Embryonic facial prominence (tissue), 1 donor: ENCODE measurements at regions not wholly inside any gene's neighbourhood (a gene's known extent, or its start where the extent isn't known, plus 50 kb on each side); places are given as distances from the start of the nearest gene placed in this dataset.
"Not testable (repeated sequence)": the region's sequence is repeated elsewhere in the genome, so short reads cannot be mapped to it uniquely, and the experiment has no call there.

Source experiments
- DNase-seq: peaks from one replicate; pipeline ENCODE4 v3.0.0-alpha.2; 2016; ENCODE audit errors: extremely low spot score

DNA sequence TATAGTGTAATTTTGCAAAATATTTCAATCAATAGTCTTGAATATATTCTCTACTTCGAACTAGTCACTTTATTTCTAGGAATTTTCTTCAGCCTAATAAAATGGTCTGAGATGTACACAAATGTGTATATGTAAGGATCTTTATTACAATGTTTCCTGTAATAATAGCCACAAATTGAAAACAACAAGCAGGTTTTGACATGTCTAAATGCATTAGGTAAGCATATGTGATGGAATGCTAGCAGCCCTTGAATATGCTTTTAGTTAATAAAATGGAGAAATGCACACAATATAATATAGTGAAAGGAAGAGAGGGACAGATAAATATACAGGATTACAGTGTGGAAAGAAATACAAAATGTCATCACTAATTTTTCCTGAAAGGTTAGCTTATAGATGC is 196.5 kb upstream of the IRX5 start:
- DNase-seq = no peak

DNA sequence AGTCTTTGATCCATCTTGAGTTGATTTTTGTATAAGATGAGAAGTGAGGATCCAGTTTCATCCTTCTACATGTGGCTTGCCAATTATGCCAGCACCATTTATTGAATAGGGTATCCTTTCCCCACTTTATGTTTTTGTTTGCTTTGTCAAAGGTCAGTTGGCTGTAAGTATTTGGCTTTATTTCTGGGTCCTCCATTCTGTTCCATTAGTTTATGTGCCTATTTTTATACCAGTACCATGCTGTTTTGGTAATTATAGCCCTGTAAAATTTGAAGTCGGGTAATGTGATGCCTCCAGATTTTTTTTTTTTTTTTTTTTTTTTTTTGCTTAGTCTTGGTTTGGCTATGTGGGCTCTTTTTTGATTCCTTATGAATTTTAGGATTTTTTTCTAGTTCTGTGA is 203.0 kb upstream of the IRX5 start:
- not testable (repeated sequence) for DNase-seq

DNA sequence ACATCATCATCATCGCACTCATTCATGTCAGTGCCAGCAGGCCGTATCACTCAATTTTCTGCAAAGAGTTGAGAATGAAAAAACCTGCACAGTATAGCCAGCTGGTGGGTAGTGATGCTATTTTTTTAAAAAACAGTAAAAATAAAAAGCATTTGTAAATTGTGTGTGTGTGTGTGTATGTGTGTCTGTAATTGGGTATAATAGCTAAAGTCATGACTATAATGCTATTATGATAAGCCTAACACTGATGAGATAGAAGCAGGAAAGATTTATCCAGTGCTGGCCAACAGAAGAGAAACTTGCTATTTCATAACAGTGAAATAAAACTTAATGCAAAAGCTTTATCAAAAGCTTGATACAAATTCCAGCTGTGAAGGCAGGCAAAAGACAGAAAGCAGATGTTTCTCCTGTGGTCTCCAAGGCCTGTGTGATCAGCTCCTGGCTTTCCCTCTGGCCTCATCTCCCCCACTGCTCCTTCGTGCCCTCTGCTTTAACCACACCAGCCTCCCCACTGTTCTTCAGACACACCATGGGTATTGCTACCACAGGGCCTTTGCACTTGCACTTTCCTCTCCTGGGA is 206.2 kb upstream of the IRX5 start:
- DNase-seq = no peak

DNA sequence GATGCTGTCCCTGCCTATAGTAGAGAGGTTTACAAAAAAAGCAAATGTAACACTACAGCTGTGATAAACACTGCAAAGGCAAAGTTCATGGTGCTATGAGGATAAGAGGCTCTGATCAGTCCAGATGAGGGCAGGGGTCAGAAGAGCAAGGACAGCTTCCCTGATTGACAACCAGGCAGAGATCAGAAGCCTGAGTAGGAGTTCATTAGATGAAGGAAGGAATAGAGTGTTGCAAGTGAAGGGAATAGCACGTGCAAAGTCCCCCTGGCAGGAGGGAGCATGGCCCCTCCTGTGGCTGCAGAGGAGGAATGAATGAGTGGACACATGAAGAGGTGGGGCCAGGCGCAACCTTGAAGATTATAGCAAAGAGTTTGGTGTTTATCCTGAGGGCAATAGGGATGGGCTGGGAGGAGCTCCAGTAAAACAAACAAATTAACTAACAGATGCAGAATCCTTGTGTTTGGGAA is 208.4 kb upstream of the IRX5 start:
- no peak for DNase-seq

DNA sequence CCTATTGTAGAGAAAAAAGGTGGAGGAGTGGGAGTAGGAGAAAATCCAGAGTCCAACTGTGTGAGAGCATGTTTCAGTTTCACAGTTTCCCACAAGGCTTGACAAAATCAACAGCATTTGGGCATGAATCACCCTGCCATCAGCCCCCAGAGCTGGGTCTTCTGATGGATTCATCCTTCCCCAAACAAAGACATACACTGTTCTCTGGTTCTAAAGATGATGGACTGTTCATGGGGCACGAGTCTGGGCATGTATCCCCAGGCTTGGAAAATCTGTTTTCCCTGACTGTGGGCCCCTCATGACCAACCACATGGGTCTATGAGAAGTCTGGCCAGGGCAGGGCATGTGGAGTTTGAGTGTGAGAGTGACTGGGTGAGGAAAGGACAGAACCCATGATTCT is 210.4 kb upstream of the IRX5 start:
- no peak for DNase-seq

DNA sequence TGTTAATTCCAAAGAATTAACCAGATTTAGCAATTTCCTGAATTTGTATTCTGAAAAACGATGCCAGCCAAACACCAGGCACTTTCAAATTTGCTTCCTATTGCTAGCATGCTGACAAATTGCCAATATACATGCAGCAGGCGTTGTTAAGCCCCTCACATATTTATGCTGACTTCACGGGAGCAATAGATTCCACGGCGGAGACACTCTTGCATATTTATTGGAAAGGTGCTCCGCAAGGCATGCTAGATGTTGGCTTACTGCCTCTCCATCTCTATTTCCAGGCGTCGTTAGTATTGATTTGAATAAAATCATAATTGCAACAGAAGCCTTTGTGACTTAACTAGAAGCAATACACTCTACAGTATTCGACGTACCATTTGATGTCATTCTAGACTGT is 211.0 kb upstream of the IRX5 start:
- DNase-seq = no peak

DNA sequence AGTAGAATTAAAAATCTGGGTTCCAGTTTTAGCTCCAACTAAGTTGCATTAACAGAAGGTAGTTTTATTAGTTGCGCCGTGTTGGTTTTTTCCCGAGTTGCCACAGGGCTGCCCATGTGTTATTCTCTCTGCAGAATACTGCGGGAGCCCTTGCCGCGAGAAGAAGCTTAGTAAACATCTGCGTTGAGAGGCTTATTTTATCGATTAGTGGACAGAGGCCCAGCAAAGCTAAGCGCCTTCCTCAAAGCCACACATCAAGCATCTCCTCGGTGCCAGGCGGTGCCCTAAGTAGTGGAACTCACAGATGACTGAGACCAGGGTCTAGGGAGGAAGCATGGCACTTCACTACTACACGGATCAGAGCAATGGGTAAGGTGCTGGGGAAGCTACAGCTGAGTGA is 212.3 kb upstream of the IRX5 start:
- DNase-seq = no peak

DNA sequence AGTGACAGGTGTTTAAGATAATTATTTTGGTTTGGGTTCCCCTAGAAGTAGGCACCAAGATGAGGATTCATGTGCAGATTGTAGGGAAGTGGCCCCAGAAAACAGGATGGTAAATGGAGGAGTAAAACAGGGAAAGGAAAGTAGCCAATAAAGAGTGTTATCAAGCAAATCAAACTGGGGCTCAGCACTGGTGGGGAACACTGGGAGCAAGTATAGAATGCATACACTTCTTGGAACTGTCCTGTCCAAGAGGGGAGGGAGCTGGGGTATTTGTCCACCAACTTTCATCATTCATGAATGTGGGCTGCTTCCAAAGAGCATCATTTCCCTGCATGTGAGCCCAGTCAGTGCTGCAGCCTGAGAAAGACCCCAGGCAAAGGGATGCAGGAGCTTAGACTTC is 215.7 kb upstream of the IRX5 start:
- DNase-seq = no peak

DNA sequence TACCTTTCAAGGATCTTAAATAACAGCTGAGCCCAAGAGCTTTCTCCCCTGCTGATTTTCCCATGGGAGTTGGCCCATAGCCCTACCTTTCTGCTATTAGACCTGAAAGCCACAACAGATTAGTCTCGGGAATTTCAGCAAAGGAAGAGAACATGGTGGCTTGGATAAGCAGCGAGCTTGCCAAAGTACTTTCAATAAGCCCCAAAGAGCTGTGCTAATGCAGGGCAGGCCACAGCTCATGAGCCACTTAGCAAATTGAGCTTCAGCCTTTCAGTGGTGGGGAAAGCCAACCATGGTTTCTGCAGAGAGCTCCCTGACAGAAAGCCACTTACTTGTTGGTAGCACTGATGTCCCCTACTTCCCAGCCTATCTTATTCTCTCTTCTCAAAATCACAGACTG is 217.8 kb upstream of the IRX5 start:
- no peak for DNase-seq

DNA sequence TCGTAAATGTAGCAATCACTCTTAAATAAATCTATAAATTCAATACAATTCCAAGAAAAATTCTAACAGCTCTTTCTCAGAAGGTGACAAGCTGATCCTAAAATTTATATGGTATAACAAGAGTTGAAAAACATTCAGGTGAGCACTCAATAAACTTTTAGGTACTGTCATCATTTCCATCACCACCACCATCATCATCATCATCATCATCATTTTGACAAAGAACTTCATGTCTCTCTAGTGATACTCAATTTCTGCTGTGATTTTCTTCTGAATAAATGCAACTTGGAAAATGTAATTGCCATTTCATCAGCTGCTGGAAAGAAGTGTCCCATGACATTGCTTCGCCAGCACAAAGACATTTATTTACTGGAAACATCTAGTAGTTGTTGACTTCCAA is 222.9 kb upstream of the IRX5 start:
- no peak for DNase-seq

DNA sequence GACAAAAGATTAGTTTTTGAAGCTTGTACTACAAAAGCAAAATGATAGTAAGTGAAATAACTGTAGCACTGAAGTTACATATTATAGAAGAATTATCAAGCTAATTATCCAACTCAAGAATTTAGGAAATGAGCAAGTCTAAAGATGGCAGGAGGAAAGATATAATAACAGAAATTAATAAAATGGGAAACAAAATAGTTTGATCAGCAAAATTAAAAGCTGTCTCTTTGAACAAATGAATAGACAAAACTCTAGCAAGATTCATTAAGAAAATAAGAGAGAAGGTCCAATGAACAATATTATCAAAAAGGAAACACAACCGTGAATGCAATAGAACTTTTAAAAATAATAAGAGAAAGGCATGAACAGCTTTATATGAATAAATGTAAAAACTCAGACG is 224.3 kb upstream of the IRX5 start:
- no peak for DNase-seq

DNA sequence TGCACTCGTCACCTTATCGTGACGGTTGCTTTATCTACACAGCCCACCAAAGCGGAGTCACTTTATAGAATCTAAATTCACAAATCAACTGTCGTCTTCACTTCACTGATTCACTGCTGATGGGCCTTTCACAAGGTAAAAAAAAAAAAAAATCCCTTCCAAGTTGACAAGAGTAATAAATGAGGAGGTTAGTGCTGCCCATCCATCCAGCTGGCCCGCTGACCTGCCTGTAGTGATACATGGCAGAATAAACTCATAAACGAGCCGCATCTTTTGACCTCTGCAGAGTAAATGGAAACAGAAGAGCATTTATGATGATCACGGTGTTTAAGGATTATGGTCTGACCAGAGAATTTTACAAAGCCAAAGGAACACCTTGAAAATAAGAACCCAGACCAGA is 227.3 kb upstream of the IRX5 start:
- DNase-seq = no peak

DNA sequence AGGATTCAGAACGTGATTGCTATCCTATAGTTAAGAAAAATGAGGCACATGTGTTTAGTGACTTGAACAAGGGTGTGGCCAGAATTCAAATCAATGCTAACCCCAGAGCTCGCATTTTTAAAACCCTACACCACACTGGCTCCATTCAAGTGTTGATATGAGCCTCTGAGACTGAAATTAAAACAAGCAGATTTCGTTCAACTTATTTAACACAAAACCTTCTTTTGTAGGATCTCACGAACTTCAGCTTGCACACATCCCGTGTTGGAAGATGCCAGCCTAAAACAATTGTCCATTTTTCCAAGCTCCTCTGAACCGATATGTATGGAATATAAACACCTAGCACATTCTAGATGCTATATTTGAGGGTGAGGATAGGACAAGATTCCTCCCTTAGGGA is 231.0 kb upstream of the IRX5 start:
- DNase-seq = no peak

DNA sequence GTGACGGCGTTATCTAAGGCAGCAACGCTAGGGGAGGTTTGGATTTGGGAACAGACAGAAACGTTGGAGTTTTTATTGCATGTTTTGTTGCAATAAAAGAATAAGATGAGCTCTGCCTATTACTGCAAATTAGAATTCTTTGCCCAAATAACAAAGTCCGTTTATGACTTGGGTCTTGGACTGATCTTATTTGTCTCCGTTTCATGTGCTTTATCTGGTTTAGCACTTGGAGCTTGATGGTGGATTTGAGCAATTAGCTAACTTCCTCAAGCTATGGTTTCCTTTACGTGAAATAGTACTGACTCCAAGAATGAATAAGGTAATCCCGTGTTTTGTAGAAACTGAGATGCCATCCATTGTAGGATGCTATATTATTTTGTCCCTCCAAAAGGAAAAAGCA is 233.0 kb upstream of the IRX5 start:
- no peak for DNase-seq

DNA sequence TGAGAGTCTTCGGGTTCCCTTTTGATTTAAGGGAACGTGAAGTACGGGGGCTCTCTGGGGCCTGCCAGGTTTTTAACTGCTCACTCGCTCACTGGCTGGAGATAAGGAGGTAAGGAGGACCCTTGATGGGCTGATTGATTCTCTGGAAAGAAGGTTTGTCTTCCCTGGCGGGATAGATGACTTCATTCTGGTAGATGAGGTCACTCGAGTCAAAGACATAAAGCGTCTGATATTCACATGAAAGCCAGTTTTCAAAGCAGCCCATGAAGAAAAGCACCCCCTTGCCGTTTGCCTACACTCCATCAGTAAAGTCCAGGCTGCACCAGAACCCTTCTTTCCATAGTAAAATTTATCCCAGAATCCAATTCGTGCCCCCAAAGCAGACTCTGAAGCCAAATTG is 233.7 kb upstream of the IRX5 start:
- DNase-seq = no peak

DNA sequence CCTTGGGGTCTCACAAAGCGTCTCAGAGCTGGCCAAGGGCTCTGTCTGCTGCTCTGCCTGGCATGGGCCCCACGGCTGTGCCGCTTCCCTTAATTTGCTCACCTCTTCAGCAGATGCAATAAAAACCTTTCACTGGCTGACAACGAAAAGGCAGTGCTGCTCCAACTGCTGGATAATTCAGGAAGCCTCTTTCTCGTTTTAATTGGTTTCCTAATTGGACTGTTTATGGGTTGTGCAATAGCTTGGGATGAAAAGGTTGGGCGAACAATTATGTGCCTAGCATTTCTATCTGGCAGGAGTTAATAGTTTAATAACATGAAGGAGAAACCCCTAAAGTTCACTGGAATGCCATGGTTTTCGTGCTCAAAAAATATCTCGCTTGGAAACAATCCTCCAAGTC is 234.1 kb upstream of the IRX5 start:
- DNase-seq = no peak

DNA sequence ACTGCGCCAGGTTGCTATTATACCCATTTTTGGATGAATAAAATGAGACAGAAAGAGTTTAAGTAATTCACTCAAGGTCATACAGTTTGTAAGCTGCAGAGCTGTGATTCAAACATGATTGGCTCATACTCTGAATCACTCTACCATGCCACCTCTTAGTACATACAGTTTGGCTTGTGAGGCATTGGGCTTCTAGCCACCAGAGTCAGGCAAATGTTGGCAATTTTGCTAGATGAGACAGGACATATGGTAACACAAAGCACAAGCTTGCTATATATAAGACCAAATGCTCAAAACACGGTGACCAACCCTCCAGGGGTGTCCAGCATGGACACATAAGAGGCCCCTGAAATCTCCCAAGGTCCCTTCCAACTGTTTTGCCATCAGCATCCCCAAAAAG is 236.0 kb upstream of the IRX5 start:
- DNase-seq = no peak

DNA sequence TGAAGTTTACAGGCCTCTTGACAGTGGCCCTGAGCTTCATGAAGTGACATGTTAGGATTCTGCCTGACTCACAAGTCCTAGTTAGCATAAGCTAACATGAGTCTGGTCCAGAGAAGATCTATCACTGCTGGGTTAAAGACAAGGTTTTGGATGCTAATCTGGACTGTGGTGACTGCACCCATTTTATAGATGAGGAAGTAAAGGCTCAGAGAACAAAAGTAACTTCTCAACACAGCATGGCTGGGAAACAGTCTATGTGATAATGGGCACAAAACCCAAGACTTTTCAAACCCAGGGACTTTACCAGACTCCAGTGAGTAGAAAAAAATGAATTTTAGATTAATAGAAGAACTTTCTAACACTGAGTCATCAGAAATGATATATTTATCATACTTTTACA is 236.8 kb upstream of the IRX5 start:
- DNase-seq = no peak

DNA sequence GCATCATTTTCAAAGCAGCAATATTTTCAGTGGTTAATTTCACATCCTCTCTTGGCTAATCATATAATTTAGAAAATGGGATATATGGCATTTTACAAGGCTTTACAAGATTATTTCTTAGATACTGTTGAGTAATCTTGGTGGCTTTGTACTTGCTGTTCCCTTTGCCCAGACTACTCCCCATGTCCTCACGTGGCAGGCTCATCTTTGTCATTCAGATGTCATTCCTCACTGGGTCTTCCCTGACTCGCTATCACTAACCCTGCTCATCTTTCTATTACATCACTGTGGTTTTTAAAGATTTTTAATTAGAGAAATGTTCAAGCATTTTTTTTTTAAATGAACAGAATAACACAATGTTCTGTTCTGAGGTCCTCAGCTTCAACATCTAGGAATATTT is 240.0 kb upstream of the IRX5 start:
- no peak for DNase-seq

DNA sequence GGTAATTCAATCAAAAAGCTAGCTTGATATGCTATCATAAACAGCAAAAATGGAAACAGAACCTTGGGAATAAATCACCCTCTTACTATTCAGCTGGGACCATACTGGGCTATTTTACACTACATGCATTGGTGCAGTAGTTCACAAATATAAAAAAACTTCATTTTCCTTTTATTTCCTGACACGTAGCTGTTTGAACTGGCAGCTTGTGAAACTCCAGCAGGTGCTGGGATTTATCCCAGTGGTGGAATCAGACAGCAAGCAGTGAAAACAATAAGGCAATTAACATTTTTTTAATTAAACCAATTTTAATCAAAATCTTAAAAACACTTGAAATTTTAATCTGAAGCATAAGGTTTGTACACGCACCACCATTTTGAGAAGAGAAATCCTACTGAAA is 240.4 kb upstream of the IRX5 start:
- DNase-seq = no peak

DNA sequence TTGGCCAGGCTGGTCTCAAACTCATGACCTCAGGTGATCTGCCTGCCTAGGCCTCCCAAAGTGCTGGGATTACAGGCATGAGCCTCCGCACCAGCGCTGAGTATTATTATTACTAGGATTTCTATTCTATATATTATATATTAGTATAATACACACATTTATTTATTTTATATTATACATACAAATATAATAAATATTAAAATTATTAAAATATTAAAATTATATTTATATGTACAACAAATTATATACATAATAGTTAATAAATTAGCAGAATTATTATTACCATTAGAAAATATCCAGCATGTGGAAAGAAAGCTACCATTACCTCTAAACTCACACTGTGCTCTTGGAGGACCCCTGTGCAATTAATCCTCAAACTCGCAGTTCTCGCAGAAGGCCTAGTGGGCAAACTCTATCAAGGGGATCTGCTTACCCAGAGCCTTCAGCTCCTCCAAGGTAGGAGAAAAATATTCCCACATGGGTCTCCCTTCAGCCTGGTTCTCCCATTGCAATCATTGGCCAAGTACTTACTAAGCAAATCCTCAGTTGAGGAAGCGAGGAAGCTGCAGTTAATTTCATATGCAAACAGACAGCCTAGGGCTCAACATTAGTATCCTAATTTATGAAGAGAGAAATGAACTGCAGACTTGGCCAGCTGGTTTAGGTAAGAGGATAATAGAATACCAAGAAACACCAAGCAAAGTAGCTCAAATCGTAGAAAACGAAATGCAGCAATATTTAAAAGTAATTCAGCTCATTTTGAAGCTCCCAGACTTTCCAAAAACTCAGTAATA is 241.4 kb upstream of the IRX5 start:
- no peak for DNase-seq

DNA sequence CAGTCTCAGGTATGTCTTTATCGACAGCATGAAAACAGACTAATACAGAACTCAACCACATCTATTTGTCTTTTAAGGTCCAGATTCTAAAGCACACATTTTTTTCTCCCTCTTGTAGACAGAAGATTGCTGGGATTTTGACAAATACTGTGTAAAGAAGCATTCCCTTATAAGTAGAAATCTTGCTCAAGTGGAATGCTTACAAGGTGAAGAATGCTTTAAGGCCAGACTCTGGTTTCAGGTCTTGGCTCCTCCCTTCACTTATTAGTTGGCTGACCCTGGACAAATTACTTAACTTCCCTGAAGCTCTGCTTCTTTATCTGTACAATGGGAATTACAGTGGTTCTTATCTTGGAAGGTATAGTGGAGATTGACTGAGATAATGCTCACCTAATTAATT is 242.3 kb upstream of the IRX5 start:
- DNase-seq = no peak

DNA sequence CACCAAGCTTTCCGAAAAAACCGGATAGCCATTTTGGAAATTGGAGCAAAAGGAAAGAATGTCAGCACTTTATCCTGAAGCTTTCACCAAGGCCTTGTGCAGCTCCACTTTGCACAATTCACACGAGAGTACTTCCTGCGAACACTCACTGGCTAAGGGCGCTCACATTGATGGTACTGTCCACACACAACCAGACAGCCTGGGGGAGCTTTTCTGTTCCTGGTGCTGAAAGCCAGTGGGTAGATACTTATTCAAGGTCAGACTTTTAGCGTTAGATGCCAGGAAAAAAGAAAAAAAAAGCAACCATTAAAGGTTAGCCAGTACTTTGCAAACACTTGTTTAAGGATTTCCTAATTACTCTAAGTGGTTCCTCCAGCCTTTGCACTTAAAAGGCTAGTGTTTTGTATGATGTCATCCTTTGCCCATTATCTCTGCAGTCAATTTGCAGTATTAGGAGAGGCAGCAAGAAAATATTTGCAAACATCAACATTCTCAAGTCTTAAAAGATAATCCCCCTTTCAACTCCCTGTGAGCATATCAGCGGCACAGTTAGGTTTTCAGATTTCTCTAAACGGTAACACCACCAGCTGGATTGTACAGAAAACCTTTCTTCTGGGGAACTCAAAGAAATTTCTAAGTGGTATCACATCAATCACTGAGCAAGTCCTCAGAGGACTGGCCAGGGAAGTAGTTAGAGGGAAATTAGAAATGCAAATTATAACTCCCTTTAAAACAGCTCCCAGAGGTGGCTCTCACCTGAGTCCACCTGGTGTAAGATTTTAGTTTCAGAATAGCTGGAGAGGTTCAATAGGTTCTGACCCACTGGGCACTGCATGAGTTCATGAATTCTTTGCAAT is 243.4 kb upstream of the IRX5 start:
- no peak for DNase-seq
